GM19324 (cell line): ENCODE measurements at regions not wholly inside any gene's neighbourhood (a gene's known extent, or its start where the extent isn't known, plus 50 kb on each side); places are given as distances from the start of the nearest gene placed in this dataset.
"Not testable (repeated sequence)": the region's sequence is repeated elsewhere in the genome, so short reads cannot be mapped to it uniquely, and the experiment has no call there.

Experiments
- ATAC-seq: cut with Tn5 transposase; IDR thresholded peaks from one replicate; pipeline ENCODE4 v1.9.1; 2021; ENCODE audit warnings: mild to moderate bottlenecking, moderate library complexity; ENCODE audit not compliant: unreplicated experiment, low FRiP score

DNA sequence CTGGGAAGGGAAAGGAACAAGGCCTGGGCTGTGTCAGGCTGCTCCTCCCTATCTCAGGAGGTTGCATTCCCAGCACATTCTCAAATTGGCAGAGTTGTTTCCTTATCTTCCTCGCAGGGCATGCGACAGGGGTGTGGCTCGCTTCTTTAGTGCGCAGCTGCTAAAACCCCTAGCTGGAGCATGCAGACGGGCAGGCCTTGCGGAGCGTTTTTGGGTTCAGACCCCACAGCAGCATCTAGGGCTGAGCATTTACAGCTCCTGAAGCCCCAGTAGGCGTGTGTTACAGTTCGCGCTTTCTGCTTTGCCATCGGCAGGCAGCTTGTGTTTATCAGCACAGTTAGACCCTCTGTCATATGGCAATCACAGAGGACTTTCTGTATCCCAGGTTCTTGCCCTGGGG, 392.4 kb downstream of the TECRL start:
- no peak for ATAC-seq

DNA sequence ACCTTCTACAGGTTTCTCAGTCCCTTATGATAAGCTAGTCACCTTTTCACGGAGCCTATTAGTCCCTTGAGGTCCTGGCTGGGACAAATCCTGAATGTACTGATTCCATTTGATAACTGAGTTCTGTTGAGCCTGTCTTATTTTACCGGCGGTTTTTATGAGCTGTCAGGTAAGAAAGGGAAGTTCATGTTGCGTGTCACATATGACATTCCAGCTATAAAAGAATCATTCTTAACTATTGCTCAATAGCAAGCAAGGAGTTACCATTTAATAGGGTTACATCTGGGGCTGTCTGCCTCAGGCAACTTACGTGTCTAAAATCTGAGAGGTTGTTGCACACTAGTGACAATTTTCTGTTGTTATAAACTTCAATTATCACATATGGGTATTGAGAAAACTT, 394.6 kb downstream of the TECRL start:
- ATAC-seq = no peak

DNA sequence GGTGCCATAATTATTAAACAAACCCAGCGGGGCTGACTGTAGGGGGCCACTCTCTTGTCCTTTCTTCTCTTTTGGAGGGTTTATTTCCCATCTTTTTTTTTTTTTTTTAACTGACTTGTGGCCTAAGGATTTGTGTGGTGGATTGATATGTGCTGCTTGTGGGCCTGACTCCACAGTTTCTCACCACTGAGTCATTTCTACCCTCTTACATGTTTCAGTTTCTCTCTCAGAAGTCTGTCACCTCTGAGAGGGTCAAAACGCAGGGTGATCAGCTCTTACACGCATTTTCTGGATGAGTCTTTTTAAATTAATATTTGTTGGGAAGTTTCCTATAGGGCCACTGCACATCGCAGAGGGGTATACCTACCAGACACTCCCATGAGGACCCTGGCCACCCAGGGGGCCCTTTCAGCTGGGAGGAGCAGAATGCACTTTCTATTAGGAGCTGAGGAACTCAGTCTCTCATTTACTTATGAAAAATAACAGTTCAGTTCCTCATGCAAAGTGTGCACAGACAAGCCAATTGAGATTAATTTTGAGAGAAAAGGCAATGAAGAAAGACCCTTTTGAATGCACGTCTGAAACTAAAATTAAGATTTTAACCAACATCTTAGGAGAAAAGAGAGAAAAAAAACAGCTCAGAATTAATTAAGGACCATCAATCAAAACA, 407.9 kb downstream of the TECRL start:
- ATAC-seq = no peak

DNA sequence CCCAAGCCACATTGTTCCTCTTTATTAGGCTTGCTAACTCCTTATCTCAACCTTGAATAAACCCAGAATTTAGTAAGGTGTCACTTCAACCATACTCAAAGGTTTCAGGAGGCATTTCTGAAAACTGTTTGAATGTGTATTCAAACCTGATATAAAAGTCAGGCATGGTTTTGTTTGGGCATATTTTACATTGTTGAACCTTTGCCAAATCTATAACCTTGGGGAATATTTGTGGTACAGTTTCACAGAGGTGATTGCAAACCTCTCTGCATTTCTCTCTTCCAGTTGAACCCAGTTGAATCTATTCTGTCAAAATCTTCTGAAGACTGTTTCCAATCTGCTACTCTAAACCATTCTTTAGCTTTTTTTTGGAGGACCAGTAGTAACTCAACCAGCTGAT, 409.0 kb downstream of the TECRL start:
- ATAC-seq = no peak

DNA sequence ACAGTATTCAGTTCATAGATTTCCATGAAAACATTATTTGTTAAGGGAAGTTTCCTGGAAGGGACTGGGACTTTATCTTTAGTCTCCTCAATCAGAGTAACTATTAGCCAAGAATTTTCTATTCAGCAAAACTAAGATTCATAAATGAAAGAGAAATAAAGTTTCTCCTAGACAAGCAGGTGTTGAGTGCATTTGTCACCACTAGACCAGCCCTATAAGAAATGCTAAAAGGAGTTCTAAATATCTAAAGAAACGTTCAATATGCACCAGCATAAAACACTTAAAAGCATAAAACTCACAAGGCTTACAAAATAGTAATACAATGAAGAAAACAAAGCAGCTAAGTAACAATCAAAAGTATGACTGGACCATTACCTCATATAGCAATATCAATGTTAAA, 423.0 kb downstream of the TECRL start:
- ATAC-seq = no peak

DNA sequence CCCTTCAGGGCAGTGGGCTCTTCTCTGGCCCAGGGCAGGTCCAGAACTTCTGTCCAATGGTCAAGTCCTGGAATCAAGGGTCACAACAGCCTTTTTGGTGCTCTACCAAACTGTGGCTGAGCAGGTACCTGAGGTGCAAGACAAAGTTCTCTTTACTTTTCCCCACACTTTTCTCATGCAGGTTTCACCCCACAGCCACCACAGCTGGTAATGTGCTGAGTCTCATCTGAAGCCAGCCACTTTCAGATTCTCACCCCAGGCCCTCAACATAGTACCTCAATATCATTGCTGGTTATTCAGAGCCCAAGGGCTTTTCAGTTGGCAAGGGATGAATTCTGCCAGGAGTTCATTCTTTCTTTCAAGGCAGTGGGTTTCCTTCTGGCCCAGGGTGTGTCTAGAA, 426.0 kb downstream of the TECRL start:
- ATAC-seq = no peak

DNA sequence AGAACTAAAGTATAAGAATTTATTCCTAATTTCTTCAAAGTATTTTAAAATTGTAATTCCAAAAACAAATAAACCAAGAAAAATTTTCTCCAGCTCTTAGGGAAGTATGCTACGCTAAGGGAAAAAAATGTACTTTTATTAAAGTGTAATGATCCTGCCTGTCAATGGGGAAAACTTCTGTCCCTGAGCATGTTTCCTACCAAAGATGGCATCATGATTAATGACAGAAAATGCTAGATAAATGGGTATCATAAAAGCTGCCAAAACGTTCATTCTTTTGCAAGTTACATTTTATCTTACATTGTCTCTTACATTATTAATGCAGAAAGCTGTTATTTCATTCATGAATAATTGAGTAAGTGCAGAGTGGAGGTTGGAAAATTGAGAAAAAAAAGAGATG, 443.4 kb downstream of the TECRL start:
- no peak for ATAC-seq

DNA sequence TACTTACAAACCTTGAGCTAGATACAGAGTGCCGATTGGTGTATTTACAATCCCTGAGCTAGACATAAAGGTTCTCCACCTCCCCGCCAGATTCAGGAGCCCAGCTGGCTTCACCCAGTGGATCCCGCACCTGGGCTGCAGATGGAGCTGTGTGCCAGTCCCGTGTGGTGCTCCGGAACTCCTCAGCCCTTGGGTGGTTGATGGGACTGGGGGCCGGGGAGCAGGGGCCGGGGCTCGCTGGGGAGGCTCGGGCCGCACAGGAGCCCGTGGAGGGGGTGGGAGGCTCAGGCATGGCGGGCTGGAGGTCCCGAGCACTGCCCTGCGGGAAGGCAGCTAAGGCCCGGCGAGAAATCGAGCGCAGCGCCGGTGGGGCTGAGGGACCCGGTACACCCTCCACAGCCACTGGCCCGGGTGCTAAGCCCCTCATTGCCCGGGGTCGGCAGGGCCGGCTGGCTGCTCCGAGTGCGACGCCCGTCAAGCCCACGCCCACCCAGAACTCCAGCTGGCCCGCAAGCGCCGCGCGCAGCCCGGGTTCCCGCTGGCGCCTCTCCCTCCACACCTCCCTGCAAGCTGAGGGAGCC, 466.5 kb downstream of the TECRL start:
- not testable (repeated sequence) for ATAC-seq

DNA sequence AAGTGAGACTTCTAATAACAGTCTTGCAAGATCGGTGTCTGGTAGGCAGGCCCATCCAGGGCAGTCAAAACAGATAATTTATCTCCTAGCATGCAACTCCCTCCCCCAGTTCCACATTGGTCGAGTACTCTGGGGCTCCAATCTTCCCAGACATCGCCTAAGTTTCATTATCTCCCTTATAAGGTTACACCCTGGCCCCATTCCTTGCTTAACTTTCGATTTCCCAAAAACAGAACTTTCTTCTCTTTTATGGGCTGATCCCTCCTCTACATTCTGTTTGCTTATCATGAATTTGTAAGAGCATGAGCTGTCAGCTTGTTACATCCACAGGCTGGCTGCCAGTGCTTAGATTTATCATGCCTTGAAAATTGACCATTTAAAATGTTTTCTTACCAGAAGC, 471.3 kb downstream of the TECRL start:
- ATAC-seq = no peak

DNA sequence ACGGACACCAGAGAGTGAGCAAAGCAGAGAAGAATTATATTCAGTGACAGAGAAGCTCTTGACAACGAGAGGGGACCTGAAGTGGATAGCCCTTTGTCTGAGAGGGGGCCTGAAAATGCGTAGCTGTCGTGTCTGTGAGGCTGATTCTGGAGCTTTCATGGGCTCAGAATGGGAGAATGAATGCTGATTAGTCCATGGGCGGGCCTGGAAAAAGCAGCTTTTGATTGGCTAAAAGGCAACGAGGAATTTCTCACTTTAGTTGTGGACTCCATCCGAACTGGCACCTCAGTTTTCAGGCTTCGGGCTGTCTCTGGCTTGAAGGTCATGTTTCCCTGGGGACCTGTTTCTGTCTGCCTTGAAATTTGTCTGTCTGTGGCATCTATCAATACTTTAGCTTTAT, 487.1 kb downstream of the TECRL start:
- no peak for ATAC-seq

DNA sequence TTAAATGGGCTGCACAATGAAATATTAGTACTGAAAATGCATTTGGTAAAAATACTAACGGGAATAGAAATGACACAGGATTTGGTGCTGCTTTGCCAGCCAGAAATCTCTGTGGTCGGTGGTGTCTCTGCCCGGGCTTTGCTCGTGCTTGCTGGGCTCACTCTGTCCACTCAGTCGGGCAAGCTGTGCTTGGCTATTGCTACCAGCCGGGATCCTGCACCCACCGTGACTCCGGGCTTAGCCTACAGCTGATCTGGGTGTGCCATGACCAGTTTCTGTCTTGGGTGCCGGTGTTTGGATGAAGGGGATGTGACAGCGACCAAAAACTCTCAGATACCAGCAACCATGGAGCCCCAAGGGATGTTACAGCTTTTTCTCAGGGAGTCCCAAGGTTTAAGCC, 487.7 kb downstream of the TECRL start:
- ATAC-seq = no peak

DNA sequence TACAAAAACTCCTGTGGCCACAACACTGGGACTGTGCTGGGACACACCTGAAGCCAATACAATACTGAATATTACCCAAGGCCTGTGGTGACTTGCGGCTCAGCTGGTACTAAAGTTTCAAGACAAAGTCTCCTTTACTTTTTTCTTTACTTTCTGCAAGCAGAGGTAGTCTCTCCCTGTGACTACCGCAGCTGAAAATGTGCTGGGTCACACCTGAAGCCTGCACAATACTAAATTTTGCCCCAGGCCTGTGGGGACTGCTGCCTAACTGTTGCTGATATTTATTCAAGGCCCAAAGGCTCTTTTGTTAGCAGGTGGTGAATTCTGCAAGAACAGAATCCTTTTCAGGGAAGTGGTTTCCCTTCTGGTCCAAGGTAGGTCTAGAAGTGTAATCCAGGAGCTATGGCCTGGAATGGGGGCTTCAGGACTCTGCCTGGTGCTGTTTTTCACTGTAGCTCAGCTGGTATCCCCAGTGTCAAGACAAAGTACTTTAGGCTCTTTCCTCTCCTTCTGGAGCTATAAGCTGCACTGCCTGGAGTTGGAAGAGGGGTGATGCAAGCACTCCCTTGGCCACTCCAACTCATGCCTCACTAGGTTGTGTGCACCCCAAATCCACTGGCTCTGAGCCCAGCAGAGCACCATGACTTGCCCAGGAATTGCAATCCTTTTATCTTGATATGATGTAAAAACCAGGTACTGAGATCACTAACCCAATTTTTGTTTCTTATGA, 489.4 kb downstream of the TECRL start:
- no peak for ATAC-seq

DNA sequence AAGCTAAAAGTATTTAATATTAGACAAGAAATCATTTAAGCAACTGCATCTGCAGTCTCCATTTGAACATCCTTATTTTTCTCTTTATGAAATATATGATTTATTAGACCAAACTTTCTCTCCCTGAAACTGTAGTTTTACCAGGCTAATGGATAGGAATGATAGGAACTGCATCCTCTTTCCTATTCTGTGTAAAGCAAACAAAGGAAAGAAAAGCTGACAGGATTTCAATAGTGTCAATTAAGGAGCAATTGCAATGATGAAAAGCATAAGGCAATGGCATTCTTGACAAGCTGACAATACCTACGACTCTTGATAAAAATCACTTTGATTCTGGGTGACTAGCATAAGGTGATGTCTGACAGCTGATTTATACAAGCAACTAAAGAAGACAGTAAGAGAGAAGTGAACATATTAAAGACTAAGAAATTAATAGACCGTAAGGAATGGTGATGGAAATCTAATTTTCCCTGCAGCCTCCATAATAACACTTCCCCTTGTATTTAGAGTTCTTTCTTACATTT, 502.5 kb downstream of the TECRL start:
- no peak for ATAC-seq

DNA sequence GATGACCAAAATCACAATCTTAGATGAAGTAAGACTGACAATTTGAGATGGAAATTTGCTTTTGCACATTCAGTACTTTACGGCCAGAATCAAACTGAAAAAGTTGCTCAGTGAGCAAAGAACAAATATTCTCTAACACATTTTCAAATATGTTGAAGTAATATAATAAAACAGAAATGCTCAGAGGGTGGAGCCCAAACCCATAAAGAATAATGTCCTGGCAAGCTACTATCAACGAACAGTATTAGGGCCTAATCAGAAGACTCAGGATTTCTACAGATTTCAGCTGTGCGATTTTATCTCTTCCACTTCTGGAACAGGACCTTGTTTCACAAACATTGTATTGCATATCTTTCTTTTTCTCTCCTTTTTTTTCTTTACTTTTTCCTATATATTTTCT, 505.0 kb downstream of the TECRL start:
- ATAC-seq = no peak

DNA sequence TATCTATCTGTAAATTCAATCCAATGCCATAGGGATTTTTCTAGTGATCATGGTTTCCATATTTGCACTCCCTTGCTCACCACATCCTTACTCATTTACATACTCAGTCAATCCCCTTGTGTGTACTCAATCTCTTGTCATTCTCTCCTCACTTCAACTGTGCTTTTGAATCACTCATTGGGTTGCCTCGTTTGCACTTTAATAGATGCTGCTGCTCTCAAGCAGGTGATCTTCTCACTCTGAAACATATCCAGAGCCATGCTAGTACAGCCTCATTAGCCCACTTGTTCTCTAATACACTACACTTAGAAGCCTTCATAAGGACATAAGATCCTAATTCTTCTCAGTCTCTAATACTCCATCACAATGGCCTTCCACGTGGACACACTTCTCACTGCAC, 507.9 kb downstream of the TECRL start:
- ATAC-seq = no peak

DNA sequence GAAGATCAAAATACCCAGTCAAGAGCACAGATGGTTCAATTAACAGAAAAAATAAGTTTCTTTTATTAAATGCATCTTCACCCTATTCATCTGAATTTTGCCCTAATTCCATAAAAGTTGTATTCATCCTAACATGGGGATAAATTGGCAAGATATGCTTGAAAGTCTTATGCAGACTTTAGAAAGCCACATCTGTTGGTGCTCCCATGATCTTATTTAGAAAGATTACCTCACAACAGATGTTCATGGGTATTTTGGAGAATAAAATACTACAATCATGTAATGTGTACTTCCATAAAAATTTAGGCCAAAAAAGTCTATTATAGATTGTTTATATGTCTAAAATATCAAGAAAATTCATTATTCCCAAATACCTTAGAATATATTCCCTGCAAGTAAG, 510.3 kb downstream of the TECRL start:
- no peak for ATAC-seq

DNA sequence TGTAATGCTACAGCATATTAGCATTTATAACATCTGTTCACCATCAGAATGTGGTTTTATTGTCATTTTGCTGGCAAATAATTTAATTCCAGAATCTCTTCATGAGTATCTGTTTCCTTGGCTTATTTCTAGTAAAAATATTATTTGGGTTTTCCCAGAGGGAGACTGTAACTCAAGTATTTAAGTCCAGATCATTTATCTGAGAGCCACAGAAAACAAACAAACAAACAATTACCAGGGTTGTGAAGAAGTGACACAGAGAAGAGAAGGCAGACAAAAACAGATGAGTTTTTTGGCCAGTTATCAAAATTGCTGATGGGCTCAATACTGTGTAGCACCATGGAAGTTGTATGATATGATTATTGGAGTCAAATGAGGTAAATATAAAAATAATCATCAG, 515.1 kb downstream of the TECRL start:
- ATAC-seq = no peak

DNA sequence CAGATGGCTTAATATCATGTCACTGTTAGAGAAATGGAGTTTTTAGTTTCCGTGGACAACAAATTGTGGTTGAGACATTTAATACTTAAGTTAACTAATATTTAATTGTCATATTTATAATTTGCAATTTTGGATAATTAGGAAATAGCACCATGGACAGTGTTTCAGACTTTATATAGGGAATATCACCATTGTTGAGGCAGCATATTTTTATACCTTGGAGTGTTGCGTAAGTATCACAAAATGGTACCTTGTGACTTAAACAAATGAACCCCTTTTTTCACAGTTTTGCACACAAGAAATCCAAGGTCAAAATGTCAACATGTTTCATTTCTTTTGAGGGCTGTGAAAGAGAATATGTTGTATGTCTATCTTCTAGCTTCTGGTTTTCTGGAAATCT, 539.9 kb downstream of the TECRL start:
- no peak for ATAC-seq

DNA sequence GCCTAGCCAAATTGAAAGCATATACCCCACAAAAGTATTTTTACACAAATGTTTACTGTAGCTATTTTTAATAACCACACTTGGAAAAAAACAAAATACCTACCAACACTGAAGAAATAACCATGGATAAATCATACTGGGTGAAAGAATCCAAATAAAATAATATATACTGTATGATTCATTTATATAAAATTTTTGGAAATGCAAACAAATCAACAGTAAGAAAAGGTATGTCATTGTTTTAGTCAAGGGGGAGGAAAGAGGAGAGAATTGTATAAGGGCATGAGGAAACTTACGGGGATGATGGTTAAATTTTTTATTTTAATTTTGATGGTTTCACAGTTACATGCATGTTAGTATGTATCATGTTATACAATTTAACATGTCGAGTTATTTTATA, 557.8 kb downstream of the TECRL start:
- ATAC-seq = no peak

DNA sequence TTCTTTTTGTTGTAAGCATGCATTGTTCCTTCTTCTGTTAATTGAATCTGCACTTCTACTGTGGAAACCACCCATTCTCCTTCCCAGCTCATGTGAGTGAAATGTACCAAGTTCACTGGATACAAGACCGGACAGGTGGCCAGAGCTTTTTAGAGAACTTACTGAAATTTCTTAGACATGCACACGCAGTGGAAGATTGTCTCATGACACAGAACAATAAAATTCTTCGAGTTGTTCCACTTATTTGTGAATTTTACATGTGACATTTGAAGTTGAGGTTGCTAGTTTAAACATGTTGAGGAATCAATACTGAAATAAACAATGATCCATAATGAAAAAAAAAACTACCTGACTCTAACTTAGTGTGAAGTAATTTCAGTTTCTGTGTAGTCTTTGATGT, 568.0 kb downstream of the TECRL start:
- ATAC-seq = no peak

DNA sequence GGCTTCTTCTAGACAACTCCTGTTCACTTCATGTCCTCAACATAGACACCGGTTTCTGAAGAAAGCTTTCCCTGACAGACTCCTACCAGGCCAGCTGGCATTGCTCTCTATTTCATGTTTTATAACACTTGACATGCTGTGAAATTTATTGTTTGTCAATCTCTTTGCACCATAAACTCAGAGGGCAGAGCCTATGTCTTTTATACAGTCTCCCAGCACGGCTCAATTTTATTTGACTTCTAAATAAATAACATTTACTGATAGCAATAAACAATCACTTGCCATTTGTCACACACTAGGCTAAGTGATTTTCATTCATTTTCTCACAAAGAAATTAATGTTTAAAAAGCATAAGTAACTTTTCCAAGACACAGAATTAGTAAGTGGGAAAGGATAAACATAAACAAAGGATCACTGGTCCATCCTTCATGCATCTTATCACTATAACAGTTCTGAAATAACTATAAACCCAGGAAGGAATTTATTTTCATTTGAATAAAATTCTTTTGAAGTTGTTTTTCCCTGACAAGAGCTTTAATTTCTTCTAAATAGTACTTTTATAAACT, 577.6 kb downstream of the TECRL start:
- ATAC-seq = no peak
